Astrocyte (in vitro differentiated cells and primary cell): ENCODE measurements at regions not wholly inside any gene's neighbourhood (a gene's known extent, or its start where the extent isn't known, plus 50 kb on each side); places are given as distances from the start of the nearest gene placed in this dataset.

ENCODE experiments used
- EZH2 ChIP-seq: IDR thresholded peaks from 2 replicates; pipeline ENCODE4 v1.6.1; 2012; ENCODE audit warnings: mild to moderate bottlenecking, low read length, inconsistent platforms; ENCODE audit not compliant: insufficient read depth
- TF ChIP-seq, protein P1 (sequence below): IDR thresholded peaks from 2 replicates; pipeline ENCODE4 v1.5.1; 2011; ENCODE audit warnings: low read depth, mild to moderate bottlenecking, inconsistent platforms, low read length, moderate library complexity; ENCODE audit not compliant: insufficient read depth

DNA sequence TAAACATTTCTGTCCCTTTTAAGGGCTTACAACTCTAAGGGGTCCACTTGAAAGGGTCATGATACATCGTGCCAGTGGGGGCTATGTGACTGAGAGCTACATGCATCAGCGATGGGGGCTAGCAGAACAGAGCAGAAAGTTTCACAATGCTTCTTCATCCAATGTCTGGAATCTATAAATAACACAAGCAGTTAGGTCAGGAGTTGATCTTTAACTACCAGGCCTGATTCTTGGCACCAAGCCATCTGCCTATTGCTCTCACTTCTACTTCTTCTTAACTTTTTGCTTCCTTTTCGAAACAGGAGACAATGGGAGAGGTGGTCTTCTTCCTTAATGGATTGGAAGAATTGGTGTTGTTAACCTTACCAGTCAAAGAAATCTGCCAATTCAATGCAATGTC is 410.0 kb downstream of the TGFB2 start:
- TF ChIP-seq, protein P1, sequence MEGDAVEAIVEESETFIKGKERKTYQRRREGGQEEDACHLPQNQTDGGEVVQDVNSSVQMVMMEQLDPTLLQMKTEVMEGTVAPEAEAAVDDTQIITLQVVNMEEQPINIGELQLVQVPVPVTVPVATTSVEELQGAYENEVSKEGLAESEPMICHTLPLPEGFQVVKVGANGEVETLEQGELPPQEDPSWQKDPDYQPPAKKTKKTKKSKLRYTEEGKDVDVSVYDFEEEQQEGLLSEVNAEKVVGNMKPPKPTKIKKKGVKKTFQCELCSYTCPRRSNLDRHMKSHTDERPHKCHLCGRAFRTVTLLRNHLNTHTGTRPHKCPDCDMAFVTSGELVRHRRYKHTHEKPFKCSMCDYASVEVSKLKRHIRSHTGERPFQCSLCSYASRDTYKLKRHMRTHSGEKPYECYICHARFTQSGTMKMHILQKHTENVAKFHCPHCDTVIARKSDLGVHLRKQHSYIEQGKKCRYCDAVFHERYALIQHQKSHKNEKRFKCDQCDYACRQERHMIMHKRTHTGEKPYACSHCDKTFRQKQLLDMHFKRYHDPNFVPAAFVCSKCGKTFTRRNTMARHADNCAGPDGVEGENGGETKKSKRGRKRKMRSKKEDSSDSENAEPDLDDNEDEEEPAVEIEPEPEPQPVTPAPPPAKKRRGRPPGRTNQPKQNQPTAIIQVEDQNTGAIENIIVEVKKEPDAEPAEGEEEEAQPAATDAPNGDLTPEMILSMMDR = no peak
- no peak for TF ChIP-seq EZH2
